UCSD-AML1 (cell line): ENCODE measurements at regions not wholly inside any gene's neighbourhood (a gene's known extent, or its start where the extent isn't known, plus 50 kb on each side); places are given as distances from the start of the nearest gene placed in this dataset.
"Not testable (repeated sequence)": the region's sequence is repeated elsewhere in the genome, so short reads cannot be mapped to it uniquely, and the experiment has no call there.

Source experiments
- DNase-seq: peaks from one replicate; lab custom pipeline; 2025; ENCODE audit not compliant: unreplicated experiment; lab: John Stamatoyannopoulos, UW

DNA sequence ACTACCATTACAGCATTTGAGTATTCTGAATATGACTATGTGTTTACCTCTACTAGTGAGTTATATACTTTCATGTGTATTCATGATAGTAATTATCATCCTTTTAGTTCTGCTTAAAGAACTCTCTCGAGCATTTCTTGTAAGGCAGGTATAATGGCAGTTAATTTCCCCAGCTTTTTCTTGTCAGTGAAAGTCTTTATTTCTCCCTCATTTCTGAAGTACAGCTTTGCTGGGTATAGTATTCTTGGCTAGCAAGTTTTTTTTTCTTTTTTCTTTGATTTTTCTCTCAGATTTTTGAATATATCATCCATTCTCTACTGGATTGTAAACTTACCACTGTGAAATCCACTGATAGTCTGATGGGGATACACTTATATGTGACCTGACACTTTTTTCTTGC lies 165.9 kb upstream of the ARHGAP5 start:
- DNase-seq, result no peak

- DNase-seq, result no peak
These were observed 163.7 kb upstream of the ARHGAP5 start for GRCh38 chr14:31913370-31913769.

- DNase-seq, result not testable (repeated sequence)
These were observed 158.8 kb upstream of the ARHGAP5 start for GRCh38 chr14:31918289-31918688.

DNA sequence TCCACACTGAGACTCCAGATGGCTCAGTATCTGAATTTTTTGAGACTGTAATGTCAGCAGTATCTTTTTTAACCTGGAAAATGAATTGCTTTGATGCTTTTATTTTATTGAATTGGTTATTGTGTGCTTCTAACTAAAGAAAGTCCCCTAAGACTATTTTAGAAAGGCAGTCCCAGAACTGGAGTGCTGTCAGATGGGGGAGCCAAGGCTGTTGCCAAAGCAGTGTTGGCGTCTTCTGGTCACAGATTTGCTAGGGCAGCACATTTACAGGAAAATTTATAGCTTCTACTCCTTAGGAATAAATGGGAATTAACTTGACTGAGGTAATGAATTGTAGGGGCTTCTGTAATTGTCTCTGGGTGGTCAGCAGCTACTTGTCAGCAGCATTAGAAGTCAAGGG lies 157.1 kb upstream of the ARHGAP5 start:
- no peak for DNase-seq

DNA sequence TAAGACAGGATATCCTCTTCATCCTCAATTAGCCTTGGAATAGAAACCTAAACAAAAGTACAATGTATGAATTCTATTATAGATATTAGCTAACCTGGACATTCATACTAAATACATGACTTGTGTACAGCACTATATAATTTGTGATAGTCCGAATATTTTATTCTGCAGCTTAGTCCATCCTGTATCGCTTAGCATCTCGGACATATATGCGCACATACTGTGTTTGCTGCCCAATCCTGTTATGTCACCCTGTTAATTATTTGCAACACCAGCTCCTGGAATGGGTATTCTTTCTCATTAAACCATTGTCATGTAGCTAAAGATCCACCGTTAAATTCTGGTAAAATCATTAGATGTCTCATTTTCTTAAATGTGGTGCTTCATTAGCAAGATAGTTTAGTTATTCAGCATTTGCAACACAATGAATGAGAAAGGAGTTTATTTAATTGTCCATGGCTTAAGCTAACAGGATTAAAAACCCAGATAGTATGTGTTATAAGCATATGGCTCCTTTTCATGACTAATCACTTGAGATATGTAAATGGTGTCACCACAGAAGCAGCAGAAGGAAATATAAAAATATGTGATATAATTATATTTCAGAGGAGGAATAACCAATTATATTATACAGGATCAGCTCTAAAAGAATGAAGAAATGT lies 156.0 kb upstream of the ARHGAP5 start:
- no peak for DNase-seq

DNA sequence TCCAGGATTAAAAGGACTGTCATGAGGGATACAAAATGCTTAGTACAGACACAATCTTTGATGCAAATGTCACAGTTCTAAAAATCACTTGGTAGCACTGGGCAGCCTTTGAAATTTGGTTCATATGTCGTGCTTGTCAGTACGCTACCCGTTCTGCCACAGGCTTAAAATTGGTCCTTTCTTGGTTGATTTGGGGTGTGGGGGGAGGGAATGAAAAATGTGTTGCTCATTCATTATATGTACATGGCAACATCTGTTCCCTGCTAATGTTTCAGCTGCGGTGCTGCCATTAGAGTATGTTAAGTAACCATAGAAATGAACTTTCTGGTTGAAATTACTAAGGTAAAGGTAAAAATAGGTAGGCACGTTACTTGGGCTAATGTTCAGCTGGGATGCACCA lies 155.4 kb upstream of the ARHGAP5 start:
- no peak for DNase-seq

DNA sequence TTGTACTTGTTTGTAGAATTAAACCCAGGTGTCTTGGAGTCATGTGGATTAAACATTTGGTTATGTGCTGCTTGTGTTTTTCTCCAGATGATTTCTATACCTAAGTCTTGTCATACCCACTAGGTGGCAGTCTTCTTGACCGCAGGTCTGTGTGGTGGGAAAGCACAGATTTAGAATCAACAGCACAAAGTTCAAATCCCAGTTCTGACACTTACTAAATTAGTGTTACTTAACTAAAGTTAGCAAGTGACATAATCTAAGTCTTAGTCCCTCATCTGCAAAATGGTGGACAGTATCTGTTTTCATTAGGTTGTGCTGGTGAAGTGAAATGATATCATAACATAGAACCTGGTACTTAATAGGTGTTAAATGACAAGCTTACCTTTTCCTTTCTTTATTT lies 151.0 kb upstream of the ARHGAP5 start:
- DNase-seq, result no peak

DNA sequence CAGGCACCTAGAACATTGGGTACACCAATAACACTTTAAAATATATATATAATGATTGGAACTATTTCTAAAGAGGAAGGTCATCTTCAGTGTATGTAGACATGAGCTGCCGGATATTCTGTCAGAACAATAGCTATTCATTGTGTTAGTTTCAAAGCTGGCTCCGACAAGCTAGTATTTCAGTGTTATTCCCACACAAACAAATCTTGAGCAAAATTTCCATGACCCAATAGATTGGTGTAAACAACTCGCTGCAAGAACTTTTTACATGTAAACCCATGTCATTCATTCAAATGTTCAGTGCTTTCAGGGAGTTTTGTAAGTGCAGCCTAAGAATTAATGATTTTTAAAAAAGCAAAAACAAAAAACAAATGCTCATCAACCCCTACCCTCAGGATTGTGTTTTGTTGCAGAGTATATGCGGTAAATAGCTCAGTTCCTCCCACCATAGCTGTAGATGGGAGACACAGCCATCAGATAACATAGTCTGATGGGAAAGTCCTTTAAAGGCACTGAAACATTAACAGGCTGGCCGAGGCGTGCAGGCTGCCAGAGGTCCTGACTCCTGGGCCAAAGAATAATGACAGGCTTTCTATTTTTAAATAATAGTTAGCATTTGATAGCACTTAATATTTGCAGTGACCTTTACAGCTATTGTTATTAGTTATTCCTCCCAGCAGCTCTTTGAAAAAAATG lies 150.3 kb upstream of the ARHGAP5 start:
- no peak for DNase-seq

GRCh38 chr14:31927348-31927832 lies 149.7 kb upstream of the ARHGAP5 start:
- no peak for DNase-seq

GRCh38 chr14:31930070-31930469 lies 147.0 kb upstream of the ARHGAP5 start:
- no peak for DNase-seq

- DNase-seq, result no peak
These were observed 146.4 kb upstream of the ARHGAP5 start for GRCh38 chr14:31930493-31931240.

DNA sequence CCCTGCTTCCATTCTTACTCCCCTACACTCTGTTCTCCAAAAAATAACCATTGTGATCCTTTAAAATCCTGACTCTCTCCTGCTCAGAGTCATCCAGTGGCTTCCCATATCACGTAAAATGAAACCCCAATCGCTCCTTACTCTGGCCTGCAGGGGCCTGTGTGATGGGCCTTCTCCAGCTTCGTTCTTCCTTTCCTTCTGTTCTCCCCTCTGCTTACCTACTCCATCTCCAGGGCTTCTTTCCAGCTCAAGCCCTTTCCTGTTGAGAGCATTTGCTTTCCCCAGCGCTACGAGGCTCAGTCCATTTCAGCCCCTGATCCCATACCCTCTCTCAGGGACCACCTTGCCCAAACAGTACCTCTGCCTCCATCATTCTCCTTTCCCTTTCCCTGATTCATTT lies 144.4 kb upstream of the ARHGAP5 start:
- DNase-seq, result no peak

DNA sequence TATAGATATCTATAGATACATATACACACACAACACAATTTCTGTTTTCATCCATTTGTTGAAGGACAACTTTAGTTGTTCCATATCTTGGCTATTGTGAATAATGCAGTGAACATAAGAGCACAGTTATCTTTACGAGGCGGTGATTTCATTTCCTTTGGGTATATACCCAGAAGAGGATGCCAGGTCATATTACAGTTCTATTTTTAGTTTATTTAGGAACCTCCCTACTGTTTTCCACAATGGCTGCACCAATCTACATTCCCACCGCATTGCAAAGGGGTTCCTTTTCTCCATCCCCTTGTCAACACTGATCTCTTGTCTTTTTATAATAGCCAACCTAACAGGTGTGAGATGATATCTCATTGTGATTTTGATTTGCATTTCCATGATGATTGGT lies 143.4 kb upstream of the ARHGAP5 start:
- no peak for DNase-seq

GRCh38 chr14:31934767-31935266 lies 142.3 kb upstream of the ARHGAP5 start:
- DNase-seq, result no peak

DNA sequence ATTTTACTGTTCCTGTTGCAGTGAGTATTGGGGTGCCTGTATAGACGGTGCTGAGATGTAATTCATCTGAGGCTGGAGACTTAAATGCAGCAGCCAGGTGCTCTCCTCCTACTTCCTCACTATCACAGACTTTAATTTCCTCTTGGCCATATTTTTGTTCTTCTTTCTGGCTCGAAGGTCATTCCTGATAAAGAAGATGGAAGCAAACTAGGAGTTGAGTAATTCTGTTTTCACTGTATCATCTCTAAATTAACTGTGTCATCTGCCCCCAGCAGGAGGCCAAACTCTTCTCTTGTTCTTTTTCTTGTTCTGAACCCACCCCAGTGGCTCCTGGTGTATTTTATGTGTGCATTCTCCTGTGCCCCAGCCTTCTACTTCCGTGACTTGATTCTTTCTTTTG lies 141.7 kb upstream of the ARHGAP5 start:
- no peak for DNase-seq

- DNase-seq, result no peak
These were observed 141.0 kb upstream of the ARHGAP5 start for GRCh38 chr14:31936115-31936514.

GRCh38 chr14:31937730-31938346 lies 139.3 kb upstream of the ARHGAP5 start:
- DNase-seq, result peak; percentile 31

DNA sequence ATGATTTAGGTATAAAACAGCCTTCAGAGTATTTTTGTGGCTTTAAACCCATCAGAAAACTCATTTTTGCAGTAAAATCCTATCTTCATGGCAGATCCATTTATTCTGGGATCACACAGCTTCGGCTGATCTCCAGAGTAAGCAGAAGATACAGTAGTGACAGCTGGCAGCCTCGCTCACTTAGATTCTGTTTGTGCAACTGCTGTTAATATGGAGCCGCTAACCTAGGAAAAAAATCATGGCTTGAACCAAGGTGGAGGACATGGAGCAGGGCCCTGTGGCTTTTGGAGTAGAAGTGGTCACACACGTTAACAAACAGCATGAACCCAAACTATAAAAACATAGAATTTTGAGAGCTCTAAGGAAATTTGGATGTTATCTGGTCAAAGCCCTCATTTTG lies 137.2 kb upstream of the ARHGAP5 start:
- DNase-seq, result no peak

GRCh38 chr14:31941487-31941886 lies 135.6 kb upstream of the ARHGAP5 start:
- no peak for DNase-seq

DNA sequence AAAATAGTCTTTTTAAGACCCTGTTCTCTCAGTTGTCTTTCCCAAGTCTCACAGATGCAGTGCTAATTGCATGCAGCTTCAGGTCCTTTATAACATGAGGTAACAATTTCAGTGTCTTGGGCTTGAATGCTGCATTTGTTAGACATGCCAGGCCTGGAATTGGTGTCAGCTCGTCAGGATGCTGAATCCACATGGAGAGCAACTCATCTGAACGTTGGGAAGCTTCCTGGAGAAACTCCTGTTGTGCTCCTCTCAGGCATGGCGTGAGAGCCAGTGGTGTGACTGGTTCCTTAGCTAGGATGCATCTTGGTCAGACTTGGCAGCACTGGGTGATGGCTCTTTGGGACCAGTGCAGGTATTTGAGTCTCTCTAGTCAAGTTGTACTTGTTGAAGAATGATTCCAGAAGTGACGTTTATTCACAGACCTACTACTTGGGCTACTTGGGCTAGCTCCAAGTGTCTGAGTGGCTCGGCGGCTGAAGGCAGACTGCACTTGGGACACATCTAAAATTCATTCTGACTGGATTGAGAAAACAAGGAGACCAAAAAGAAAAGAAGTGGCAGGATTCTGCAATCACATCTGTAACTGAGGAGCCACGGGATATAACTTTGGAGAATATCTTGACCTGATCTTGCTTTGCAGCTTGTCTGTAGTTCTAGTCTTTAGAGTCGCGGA lies 134.8 kb upstream of the ARHGAP5 start:
- no peak for DNase-seq
